Right lobe of liver (tissue), 6 donors: ENCODE measurements at regions not wholly inside any gene's neighbourhood (a gene's known extent, or its start where the extent isn't known, plus 50 kb on each side); places are given as distances from the start of the nearest gene placed in this dataset.

Experiments
- ATAC-seq, 4 donors: fragments of 200-7000 bp; cut with Tn5 transposase; one replicate each; pipeline ENCODE4 v1.9.1; 2020; ENCODE audit warnings: mild to moderate bottlenecking in 4 of 4, moderate library complexity in 4 of 4
- DNase-seq, 3 donors: peaks; one replicate each; pipeline ENCODE4 v3.0.0-alpha.2; 2020
- H3K27ac ChIP-seq, 3 donors: fragments of 200-600 bp; one replicate each; pipeline ENCODE4 v1.8.0; 2022
- H3K27me3 ChIP-seq, 2 donors: fragments of 200-600 bp; one replicate each; pipeline ENCODE4 v1.8.0; 2022
- H3K36me3 ChIP-seq, 4 donors: fragments of 200-600 bp; sonication (generic) in 1 of 4; one replicate each; pipeline versions ENCODE4 v1.5.1 to v1.8.0; 2017 to 2022; ENCODE audit warnings: control low read depth in 1 of 4
- H3K4me1 ChIP-seq, 4 donors: fragments of 200-600 bp; sonication (generic) in 1 of 4; one replicate each; pipeline versions ENCODE4 v1.5.1 to v1.8.0; 2017 to 2022; ENCODE audit warnings: control low read depth in 1 of 4
- H3K4me3 ChIP-seq, 3 donors: fragments of 200-600 bp; one replicate each; pipeline ENCODE4 v1.8.0; 2022
- H3K9me3 ChIP-seq, 4 donors: fragments of 200-600 bp; sonication (generic) in 1 of 4; one replicate each; pipeline versions ENCODE4 v1.5.1 to v1.8.0; 2017 to 2022; ENCODE audit warnings: control low read depth in 1 of 4
- POLR2A ChIP-seq: fragments of 450-650 bp; IDR thresholded peaks from one replicate; pipeline ENCODE4 v1.6.1; 2017; ENCODE audit warnings: antibody characterized with exemption, mild to moderate bottlenecking
- WGBS: methylation state at CpG from one replicate; pipeline ENCODE4 v1.1.6; 2018; ENCODE audit warnings: low coverage, low lambda C conversion rate; ENCODE audit not compliant: insufficient coverage; ENCODE audit errors: missing lambda C conversion rate; 5-methylcytosine and 5-hydroxymethylcytosine counted together
- intact Hi-C, 2 donors: fragments of 100-400 bp; cut with DNase I; formaldehyde crosslinking; loops; one replicate each; pipeline versions ENCODE4 v1.11.2 to v1.14.1; 2022
- TF ChIP-seq, protein P1 (sequence below), 4 donors: fragments of 200-600 bp in 3 of 4; fragments of 450-650 bp in 1 of 4; IDR thresholded peaks; one replicate each; pipeline versions ENCODE4 v1.5.1 to v1.8.0; 2016 to 2022; ENCODE audit warnings: antibody characterized with exemption in 4 of 4, mild to moderate bottlenecking in 2 of 4
- donor health status: DM: no; HTN: yes; CAD: no.
- donor health status: DM: no; HTN: no; CAD: no.
- donor health status: DM: no; HTN: no; CAD: no.
- donor health status: DM: no; HTN: yes; CAD: no.
- donor health status: DM: no; HTN: yes; CAD: no.

DNA sequence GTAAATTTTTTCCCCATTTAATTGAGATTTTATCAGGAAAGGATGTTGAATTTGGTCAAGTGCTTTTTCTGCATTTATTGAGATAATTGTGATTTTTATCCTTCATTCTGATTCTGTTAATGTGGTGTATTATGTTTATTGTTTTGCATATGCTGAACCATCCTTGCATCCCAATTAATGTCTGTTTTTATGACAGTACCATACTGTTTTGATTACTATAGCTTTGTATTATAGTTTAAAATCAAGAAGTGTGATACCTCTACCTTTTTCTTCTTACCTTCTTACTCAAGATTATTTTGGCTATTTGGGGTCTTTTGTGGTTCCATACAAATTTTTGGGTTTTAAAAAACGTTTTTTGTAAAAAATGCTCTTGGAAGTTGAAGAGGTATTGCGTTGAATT lies 357.2 kb downstream of the REEP3 start:
- ATAC-seq (no peak), DNase-seq (no peak)
- WGBS: 53% methylated on average over 2 of the region's 2 CpGs
- Histone ChIP-seq H3K9me3 (peaks cover 0 to 5% (median 0%) of the 10 kb centered on the region in 4 donors), H3K27ac (no peak overlapping the region), H3K36me3 (no peaks in the 10 kb centered on the region), H3K27me3 (peaks cover 0 to 4% of the 10 kb centered on the region in 2 donors), H3K4me1 (no peaks in the 10 kb centered on the region), H3K4me3 (no peak overlapping the region)
- TF ChIP-seq, protein P1, sequence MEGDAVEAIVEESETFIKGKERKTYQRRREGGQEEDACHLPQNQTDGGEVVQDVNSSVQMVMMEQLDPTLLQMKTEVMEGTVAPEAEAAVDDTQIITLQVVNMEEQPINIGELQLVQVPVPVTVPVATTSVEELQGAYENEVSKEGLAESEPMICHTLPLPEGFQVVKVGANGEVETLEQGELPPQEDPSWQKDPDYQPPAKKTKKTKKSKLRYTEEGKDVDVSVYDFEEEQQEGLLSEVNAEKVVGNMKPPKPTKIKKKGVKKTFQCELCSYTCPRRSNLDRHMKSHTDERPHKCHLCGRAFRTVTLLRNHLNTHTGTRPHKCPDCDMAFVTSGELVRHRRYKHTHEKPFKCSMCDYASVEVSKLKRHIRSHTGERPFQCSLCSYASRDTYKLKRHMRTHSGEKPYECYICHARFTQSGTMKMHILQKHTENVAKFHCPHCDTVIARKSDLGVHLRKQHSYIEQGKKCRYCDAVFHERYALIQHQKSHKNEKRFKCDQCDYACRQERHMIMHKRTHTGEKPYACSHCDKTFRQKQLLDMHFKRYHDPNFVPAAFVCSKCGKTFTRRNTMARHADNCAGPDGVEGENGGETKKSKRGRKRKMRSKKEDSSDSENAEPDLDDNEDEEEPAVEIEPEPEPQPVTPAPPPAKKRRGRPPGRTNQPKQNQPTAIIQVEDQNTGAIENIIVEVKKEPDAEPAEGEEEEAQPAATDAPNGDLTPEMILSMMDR (IDR thresholded peaks at IDR 0.05): no peak
- no peak for TF ChIP-seq POLR2A
- intact Hi-C loops: loop anchor here in 1 of 2 donors (10.0 kb wide), 1 partner anchor 96 kb away; no protein-coding TSS in a partner anchor

GRCh38 chr10:63883861-63884260 lies 362.7 kb downstream of the REEP3 start:
- no peak for ATAC-seq
- Histone ChIP-seq H3K36me3 (no peaks in the 10 kb centered on the region), H3K27me3 (no peaks in the 10 kb centered on the region), H3K27ac (no peak overlapping the region), H3K9me3 (no peaks in the 10 kb centered on the region), H3K4me3 (no peak overlapping the region), H3K4me1 (no peaks in the 10 kb centered on the region)
- WGBS: 62% methylated on average over 1 of the region's 1 CpG
- no peak for DNase-seq
- intact Hi-C loops: no loop called here
- no peak for TF ChIP-seq POLR2A
- TF ChIP-seq, protein P1 (IDR thresholded peaks at IDR 0.05): no peak

GRCh38 chr10:63884426-63884825 lies 363.2 kb downstream of the REEP3 start:
- H3K36me3 ChIP-seq: no peaks in the 10 kb centered on the region
- no peak for ATAC-seq
- intact Hi-C loops: no loop called here

DNA sequence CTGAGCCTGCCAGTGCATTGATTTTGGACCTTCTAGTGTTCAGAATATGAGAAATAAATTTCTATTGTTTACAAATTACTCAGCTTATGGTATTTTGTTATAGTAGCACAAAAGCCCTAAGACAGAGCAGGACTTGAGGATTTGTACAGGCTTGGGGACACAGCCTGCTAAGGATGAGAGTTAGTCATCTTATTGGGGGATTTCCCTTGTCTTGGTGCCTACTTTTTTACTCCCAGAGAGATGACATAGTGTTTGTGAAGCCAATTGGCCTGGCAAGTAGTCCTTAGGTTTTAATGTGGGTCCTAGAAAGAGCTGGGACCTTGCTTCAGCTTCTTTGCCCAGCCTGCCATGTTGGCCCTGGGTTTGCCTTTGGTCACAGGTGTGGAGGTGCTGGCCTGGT lies 364.0 kb downstream of the REEP3 start:
- H3K9me3 ChIP-seq: no peaks in the 10 kb centered on the region
- no peak for TF ChIP-seq POLR2A
- TF ChIP-seq, protein P1 (IDR thresholded peaks at IDR 0.05): no peak
- ATAC-seq (no peak), DNase-seq (no peak)
- H3K27ac ChIP-seq: no peak overlapping the region
- intact Hi-C loops: no loop called here
- no peaks in the 10 kb centered on the region for H3K4me1 ChIP-seq
- no peaks in the 10 kb centered on the region for H3K27me3 ChIP-seq
- no peaks in the 10 kb centered on the region for H3K36me3 ChIP-seq
- no peak overlapping the region for H3K4me3 ChIP-seq

More at GRCh38 chr10:63884426-63884825, 363.2 kb downstream of the REEP3 start:
- H3K9me3 ChIP-seq: no peaks in the 10 kb centered on the region
- 77% methylated on average over 2 of the region's 2 CpGs for WGBS
- no peaks in the 10 kb centered on the region for H3K4me1 ChIP-seq
- no peak overlapping the region for H3K27ac ChIP-seq
- H3K27me3 ChIP-seq: no peaks in the 10 kb centered on the region
- no peak for DNase-seq
- H3K4me3 ChIP-seq: no peak overlapping the region
- no peak for TF ChIP-seq POLR2A
- TF ChIP-seq, protein P1 (IDR thresholded peaks at IDR 0.05): no peak
